ENCODE measurements at regions not wholly inside any gene's neighbourhood (a gene's known extent, or its start where the extent isn't known, plus 50 kb on each side); places are given as distances from the start of the nearest gene placed in this dataset.
"Not testable (repeated sequence)": the region's sequence is repeated elsewhere in the genome, so short reads cannot be mapped to it uniquely, and the experiment has no call there.

DNA sequence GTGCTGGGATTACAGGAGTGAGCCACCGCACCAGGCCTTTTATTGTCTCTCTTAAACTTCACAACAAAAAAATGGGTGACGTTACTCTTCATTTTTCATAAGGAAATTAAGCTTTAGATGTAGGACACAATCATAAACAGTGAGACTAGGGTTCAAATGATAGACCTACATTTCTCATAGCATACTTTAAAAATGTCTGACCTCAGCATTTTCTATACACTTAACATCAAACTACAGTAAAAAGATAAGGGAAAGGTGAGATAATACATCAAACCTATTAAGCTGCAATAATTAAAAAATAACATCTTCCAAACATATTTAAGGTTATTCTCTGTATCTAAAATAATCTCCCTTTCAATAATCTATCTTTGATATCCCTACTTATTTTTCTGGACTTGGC, 914.2 kb downstream of the FAM181B start:
- no peak for TF ChIP-seq CTCF (IDR thresholded peaks at IDR 0.05; ENCODE audit: low read depth, low read length, missing control alignments)
- no peak for DNase-seq
- H3K27ac ChIP-seq: no peak overlapping the region
- H3K27me3 ChIP-seq (replicated peaks): no peaks in the 10 kb centered on the region
- no peak overlapping the region for H3K4me3 ChIP-seq (ENCODE audit: low read depth, low read length)
- no peaks in the 10 kb centered on the region for H3K36me3 ChIP-seq (replicated peaks)
- in situ Hi-C loops (cut with HindIII; ENCODE audit: low pct_ligation_motif_present, low sequenced_read_pairs): no loop called here

GRCh38 chr11:81804858-81805257, 928.8 kb downstream of the FAM181B start:
- TF ChIP-seq CTCF (IDR thresholded peaks at IDR 0.05; ENCODE audit: low read depth, low read length, missing control alignments): no peak
- H3K27me3 ChIP-seq (replicated peaks): no peaks in the 10 kb centered on the region

DNA sequence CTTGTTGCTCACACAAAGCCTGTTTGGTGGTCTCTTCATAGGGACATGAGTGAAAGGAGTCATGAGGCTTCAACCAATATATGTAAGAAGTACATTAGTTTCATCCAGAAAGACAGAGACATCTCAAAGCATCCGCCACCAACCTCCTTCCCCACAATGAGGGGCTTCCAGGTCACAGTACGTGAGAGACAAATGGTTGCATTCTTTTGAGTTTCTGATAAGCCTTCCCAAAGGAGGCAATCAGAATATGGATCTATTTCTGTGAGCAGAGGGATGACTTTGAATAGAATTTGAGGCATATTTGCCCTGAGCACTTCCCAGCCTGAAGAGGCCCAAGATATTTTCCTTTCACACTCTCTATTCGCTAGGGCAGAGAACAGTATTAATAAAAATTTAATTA, 931.1 kb downstream of the FAM181B start:
- Histone ChIP-seq H3K4me3 (ENCODE audit: low read depth, low read length) (no peak overlapping the region), H3K36me3 (replicated peaks) (no peaks in the 10 kb centered on the region), H3K27ac (no peak overlapping the region), H3K27me3 (replicated peaks) (no peaks in the 10 kb centered on the region)
- no peak for DNase-seq
- in situ Hi-C loops (cut with HindIII; ENCODE audit: low pct_ligation_motif_present, low sequenced_read_pairs): no loop called here
- TF ChIP-seq CTCF (IDR thresholded peaks at IDR 0.05; ENCODE audit: low read depth, low read length, missing control alignments): no peak

More at GRCh38 chr11:81804858-81805257, 928.8 kb downstream of the FAM181B start:
- no peaks in the 10 kb centered on the region for H3K36me3 ChIP-seq (replicated peaks)
- H3K27ac ChIP-seq: no peak overlapping the region
- DNase-seq: no peak
- in situ Hi-C loops (cut with HindIII; ENCODE audit: low pct_ligation_motif_present, low sequenced_read_pairs): no loop called here
- H3K4me3 ChIP-seq (ENCODE audit: low read depth, low read length): no peak overlapping the region

DNA sequence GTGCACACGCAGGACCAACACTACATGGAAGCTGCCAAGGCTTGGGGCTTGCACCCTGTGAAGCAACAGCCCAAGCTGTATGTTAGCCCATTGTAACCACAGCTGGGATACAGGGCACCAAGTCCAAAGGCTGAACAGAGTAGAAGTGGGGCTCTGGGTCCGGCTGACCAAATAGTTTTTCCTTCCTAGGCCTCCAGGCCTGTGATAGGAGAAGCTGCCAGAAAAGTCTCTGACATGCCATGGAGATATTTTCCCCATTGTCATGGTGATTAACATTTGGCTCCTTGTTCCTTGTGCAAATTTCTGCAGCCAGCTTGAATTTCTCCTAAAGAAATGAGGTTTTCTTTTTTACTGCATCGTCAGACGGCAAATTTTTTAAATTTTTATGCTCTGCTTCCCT, 941.2 kb downstream of the FAM181B start:
- Histone ChIP-seq H3K4me3 (ENCODE audit: low read depth, low read length) (no peak overlapping the region), H3K27me3 (replicated peaks) (no peaks in the 10 kb centered on the region), H3K36me3 (replicated peaks) (no peaks in the 10 kb centered on the region), H3K27ac (no peak overlapping the region)
- no peak for TF ChIP-seq CTCF (IDR thresholded peaks at IDR 0.05; ENCODE audit: low read depth, low read length, missing control alignments)
- in situ Hi-C loops (cut with HindIII; ENCODE audit: low pct_ligation_motif_present, low sequenced_read_pairs): no loop called here
- DNase-seq: no peak

GRCh38 chr11:81787584-81788049, 946.0 kb downstream of the FAM181B start:
- no peaks in the 10 kb centered on the region for H3K36me3 ChIP-seq (replicated peaks)
- TF ChIP-seq CTCF (IDR thresholded peaks at IDR 0.05; ENCODE audit: low read depth, low read length, missing control alignments): peak; percentile 42
- peak; percentile 56 for DNase-seq
- no peaks in the 10 kb centered on the region for H3K27me3 ChIP-seq (replicated peaks)
- in situ Hi-C loops (cut with HindIII; ENCODE audit: low pct_ligation_motif_present, low sequenced_read_pairs): no loop called here
- H3K4me3 ChIP-seq (ENCODE audit: low read depth, low read length): no peak overlapping the region
- H3K27ac ChIP-seq: no peak overlapping the region

DNA sequence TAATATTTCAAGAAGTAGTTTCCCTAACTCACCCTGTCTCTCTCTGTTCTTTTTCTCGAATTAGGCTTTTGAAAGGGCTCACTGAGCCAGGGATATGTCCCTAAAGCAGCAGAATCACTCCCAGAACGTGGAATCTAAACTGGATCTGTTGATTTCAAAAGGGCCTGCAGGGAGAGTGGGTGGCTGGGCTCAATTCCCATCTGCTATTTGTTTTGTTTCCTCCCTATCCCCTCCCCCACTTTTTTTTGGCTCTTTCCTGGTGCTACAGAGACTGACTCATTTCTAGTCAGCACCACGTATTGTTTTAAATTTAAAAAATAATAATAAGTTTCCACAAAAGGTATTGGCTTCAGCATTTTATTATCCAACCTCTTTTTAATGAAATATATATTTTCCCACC, 961.5 kb downstream of the FAM181B start:
- no peak for TF ChIP-seq CTCF (IDR thresholded peaks at IDR 0.05; ENCODE audit: low read depth, low read length, missing control alignments)
- DNase-seq: peak; percentile 68
- Histone ChIP-seq H3K27me3 (replicated peaks) (no peaks in the 10 kb centered on the region), H3K36me3 (replicated peaks) (no peaks in the 10 kb centered on the region), H3K4me3 (ENCODE audit: low read depth, low read length) (no peak overlapping the region), H3K27ac (no peak overlapping the region)
- in situ Hi-C loops (cut with HindIII; ENCODE audit: low pct_ligation_motif_present, low sequenced_read_pairs): no loop called here

DNA sequence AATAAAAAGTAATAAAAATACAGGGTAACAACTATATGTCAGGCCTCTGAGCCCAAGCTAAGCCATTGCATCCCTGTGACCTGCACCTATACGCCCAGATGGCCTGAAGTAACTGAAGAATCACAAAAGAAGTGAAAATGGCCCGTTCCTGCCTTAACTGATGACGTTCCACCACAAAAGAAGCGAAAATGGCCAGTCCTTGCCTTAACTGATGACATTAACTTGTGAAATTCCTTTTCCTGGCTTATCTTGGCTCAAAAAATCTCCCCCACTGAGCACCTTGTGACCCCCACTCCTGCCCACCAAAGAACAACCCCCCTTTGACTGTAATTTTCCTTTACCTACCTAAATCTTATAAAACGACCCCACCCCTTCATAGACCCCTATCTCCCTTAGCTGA, 963.8 kb downstream of the FAM181B start:
- in situ Hi-C loops (cut with HindIII; ENCODE audit: low pct_ligation_motif_present, low sequenced_read_pairs): not testable (repeated sequence)

More for the DNA sequence above, 963.8 kb downstream of the FAM181B start:
- H3K27me3 ChIP-seq (replicated peaks); H3K4me3 ChIP-seq (ENCODE audit: low read depth, low read length); H3K27ac ChIP-seq; DNase-seq; H3K36me3 ChIP-seq (replicated peaks): not testable (repeated sequence)

All from brain microvascular endothelial cell (primary cell).